ENCODE measurements at regions not wholly inside any gene's neighbourhood (a gene's known extent, or its start where the extent isn't known, plus 50 kb on each side); places are given as distances from the start of the nearest gene placed in this dataset.
"Not testable (repeated sequence)": the region's sequence is repeated elsewhere in the genome, so short reads cannot be mapped to it uniquely, and the experiment has no call there.

DNA sequence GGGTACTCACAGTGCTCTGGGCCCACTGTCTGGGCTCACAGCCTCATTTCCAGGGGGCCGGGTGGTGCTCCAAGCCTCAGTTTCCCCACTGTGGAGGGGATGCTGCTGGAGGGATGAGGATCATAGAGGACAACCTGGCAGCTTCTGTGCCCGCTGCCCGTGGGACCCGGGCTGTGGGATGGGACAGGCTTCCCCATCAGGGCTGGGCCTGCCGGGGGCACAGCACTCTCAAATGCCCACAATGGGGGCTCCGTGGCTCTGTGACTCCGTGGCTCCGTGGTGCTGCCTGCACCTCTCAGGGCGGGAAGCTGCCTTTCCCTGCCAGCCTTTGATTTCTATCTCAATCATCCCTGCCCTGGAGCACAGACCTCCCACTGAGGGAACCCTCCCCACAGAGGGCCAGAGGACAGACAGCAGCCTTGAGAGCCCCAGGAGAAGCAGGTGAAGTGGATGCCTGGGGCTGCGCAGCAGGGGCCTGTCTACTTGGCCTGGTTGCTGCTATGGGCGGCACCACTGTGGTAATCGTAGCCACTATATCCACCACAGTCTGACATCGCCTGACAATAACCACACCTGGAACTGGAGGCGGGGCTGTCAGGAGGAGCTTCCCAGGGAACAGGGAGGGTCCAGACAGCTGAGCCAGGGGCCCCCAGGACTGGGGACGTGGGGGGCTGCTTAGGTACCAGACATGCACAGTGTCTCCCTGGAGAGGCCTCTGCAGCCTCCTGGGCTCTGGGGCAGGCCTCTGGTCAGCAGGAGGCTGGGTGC lies 375.9 kb downstream of the TMEM121 start:
- Histone ChIP-seq H3K36me3 (replicated peaks in 1 of 2; ENCODE audit: control insufficient read depth in 1 of 2, insufficient read depth in 2 of 2, low read length in 2 of 2) (no peaks in the 10 kb centered on the region), H3K27me3 (ENCODE audit: control insufficient read depth in 1 of 2, insufficient read depth in 2 of 2, low read length in 2 of 2) (no peaks in the 10 kb centered on the region; a peak in 3 of 5 replicates), H2AFZ (ENCODE audit: low read length) (no peak overlapping the region), H3K4me3 (replicated peaks in 1 of 3; ENCODE audit: insufficient read depth in 1 of 3, low read depth in 2 of 3, low read length in 3 of 3) (no peak overlapping the region), H3K27ac (ENCODE audit: extremely low read length, insufficient read depth, low read length) (no peak overlapping the region), H3K79me2 (ENCODE audit: insufficient read depth, low read length) (no peaks in the 10 kb centered on the region), H3K4me2 (ENCODE audit: low read depth, low read length) (no peak overlapping the region), H3K9me3 (ENCODE audit: low read length) (no peaks in the 10 kb centered on the region), H3K9ac (ENCODE audit: insufficient read depth, low read depth, low read length) (no peak overlapping the region), H4K20me1 (ENCODE audit: insufficient read depth, low read length) (no peaks in the 10 kb centered on the region), H3K4me1 (ENCODE audit: insufficient read depth, low read length) (no peaks in the 10 kb centered on the region)
- no peak for TF ChIP-seq IKZF4 (CRISPR knock-in tag; IDR thresholded peaks at IDR 0.05; ENCODE audit: borderline replicate concordance, low read depth, not compliant biosample characterization)
- TF ChIP-seq ZNF10 (CRISPR knock-in tag; IDR thresholded peaks at IDR 0.05; ENCODE audit: borderline replicate concordance, low read depth) = no peak
- no peak for TF ChIP-seq ZNF18 (CRISPR knock-in tag; IDR thresholded peaks at IDR 0.05; ENCODE audit: insufficient replicate concordance)
- TF ChIP-seq ZNF296 (CRISPR knock-in tag; conservative IDR thresholded peaks at IDR 0.05) = no peak
- no peak for ATAC-seq
- FAIRE-seq = no peak
- ChIA-PET POLR2A (no interaction called here), CTCF (ENCODE audit: low intra/inter-chr PET ratio, low total read pairs) (no interaction called here)
- intact Hi-C loops (cut with micrococcal nuclease; ENCODE audit: unreplicated experiment) (no loop called here), in situ Hi-C loops (cut with HindIII; ENCODE audit: extremely low pct_ligation_motif_present, low pct_unique_long_range_greater_than_20kb) (no loop called here)
- no TSS peak for BruUV-seq (replicated peaks)
- no CpG with 5 or more reads among the region's 15 CpGs for WGBS (ENCODE audit: low lambda C conversion rate)
- DNase-seq (ENCODE audit: low spot score) = no peak

- BruUV-seq (replicated peaks); H3K36me3 ChIP-seq (replicated peaks in 1 of 2; ENCODE audit: control insufficient read depth in 1 of 2, insufficient read depth in 2 of 2, low read length in 2 of 2); CTCF ChIA-PET (ENCODE audit: low intra/inter-chr PET ratio, low total read pairs); FAIRE-seq; ATAC-seq; intact Hi-C loops (cut with micrococcal nuclease; ENCODE audit: unreplicated experiment); H2AFZ ChIP-seq (ENCODE audit: low read length); H3K9ac ChIP-seq (ENCODE audit: insufficient read depth, low read depth, low read length); H3K9me3 ChIP-seq (ENCODE audit: low read length); in situ Hi-C loops (cut with HindIII; ENCODE audit: extremely low pct_ligation_motif_present, low pct_unique_long_range_greater_than_20kb); H3K27me3 ChIP-seq (ENCODE audit: control insufficient read depth in 1 of 2, insufficient read depth in 2 of 2, low read length in 2 of 2); H3K27ac ChIP-seq (ENCODE audit: extremely low read length, insufficient read depth, low read length); H3K4me2 ChIP-seq (ENCODE audit: low read depth, low read length); H3K4me1 ChIP-seq (ENCODE audit: insufficient read depth, low read length); H4K20me1 ChIP-seq (ENCODE audit: insufficient read depth, low read length); POLR2A ChIA-PET; H3K4me3 ChIP-seq (replicated peaks in 1 of 3; ENCODE audit: insufficient read depth in 1 of 3, low read depth in 2 of 3, low read length in 3 of 3); H3K79me2 ChIP-seq (ENCODE audit: insufficient read depth, low read length); DNase-seq (ENCODE audit: low spot score): not testable (repeated sequence)
- no CpG with 5 or more reads among the region's 9 CpGs for WGBS (ENCODE audit: low lambda C conversion rate)
Measured at GRCh38 chr14:105902899-105903165, 376.4 kb downstream of the TMEM121 start.

Measured in HepG2 (cell line).